Coronary artery (tissue), 2 donors: ENCODE measurements at regions not wholly inside any gene's neighbourhood (a gene's known extent, or its start where the extent isn't known, plus 50 kb on each side); places are given as distances from the start of the nearest gene placed in this dataset.
"Not testable (repeated sequence)": the region's sequence is repeated elsewhere in the genome, so short reads cannot be mapped to it uniquely, and the experiment has no call there.

ENCODE experiments used
- DNase-seq: peaks from one replicate; pipeline ENCODE4 v3.0.0-alpha.2; 2017; ENCODE audit warnings: low spot score
- H3K27ac ChIP-seq, 2 donors: fragments of 200-600 bp; sonication (generic); one replicate each; pipeline ENCODE4 v1.5.1; 2016 to 2019
- H3K4me3 ChIP-seq: fragments of 200-600 bp; sonication (generic); 2 replicates; pipeline ENCODE4 v1.5.1; 2016; ENCODE audit warnings: mild to moderate bottlenecking, moderate library complexity
- CTCF ChIP-seq: fragments of 200-600 bp; sonication (generic); IDR thresholded peaks from one replicate; pipeline ENCODE4 v1.5.1; 2019; ENCODE audit warnings: antibody characterized with exemption

- H3K4me3 ChIP-seq: no peak overlapping the region
- no peak for TF ChIP-seq CTCF
- DNase-seq: no peak
- H3K27ac ChIP-seq: no peak overlapping the region
Observed at GRCh38 chr17:5986644-5987043, 83.5 kb upstream of the WSCD1 start.

GRCh38 chr17:6000426-6000825, 69.8 kb upstream of the WSCD1 start:
- H3K27ac ChIP-seq: no peak overlapping the region
- DNase-seq: no peak
- no peak for TF ChIP-seq CTCF
- H3K4me3 ChIP-seq: no peak overlapping the region

GRCh38 chr17:6003221-6003620, 67.0 kb upstream of the WSCD1 start:
- peak overlapping the region; percentile 52 to 84 for H3K27ac ChIP-seq
- H3K4me3 ChIP-seq, DNase-seq: not testable (repeated sequence)

GRCh38 chr17:6005939-6006338, 64.2 kb upstream of the WSCD1 start:
- TF ChIP-seq CTCF: no peak
- Histone ChIP-seq H3K4me3 (no peak overlapping the region), H3K27ac (no peak overlapping the region)
- DNase-seq: no peak

- DNase-seq: no peak
- H3K27ac ChIP-seq: no peak overlapping the region
- no peak for TF ChIP-seq CTCF
Observed at GRCh38 chr17:6011206-6011605, 59.0 kb upstream of the WSCD1 start.

GRCh38 chr17:6018788-6019187, 51.4 kb upstream of the WSCD1 start:
- H3K27ac ChIP-seq: no peak overlapping the region
- DNase-seq: peak; percentile 17
- TF ChIP-seq CTCF: no peak
- H3K4me3 ChIP-seq: no peak overlapping the region

More at GRCh38 chr17:6011206-6011605, 59.0 kb upstream of the WSCD1 start:
- H3K4me3 ChIP-seq: no peak overlapping the region

- H3K27ac ChIP-seq: no peak overlapping the region
- peak; percentile 49 for DNase-seq
- H3K4me3 ChIP-seq: no peak overlapping the region
- no peak for TF ChIP-seq CTCF
Observed at GRCh38 chr17:6019959-6020358, 50.2 kb upstream of the WSCD1 start.
